ENCODE measurements at regions not wholly inside any gene's neighbourhood (a gene's known extent, or its start where the extent isn't known, plus 50 kb on each side); places are given as distances from the start of the nearest gene placed in this dataset.

GRCh38 chr10:52451817-52452216 lies 137.7 kb downstream of the DKK1 start:
- Histone ChIP-seq H3K4me3 (ENCODE audit: low read length) (peak overlapping the region; percentile 62), H3K4me2 (ENCODE audit: low read length) (peak overlapping the region; percentile 72), H3F3A (ENCODE audit: low read length, unreplicated experiment) (peaks cover 31% of the 10 kb centered on the region), H3K9ac (ENCODE audit: low read length) (peak overlapping the region; percentile 68), H2AFZ (ENCODE audit: low read length) (no peak overlapping the region), H3K4me1 (ENCODE audit: insufficient read depth, low read length) (peaks cover 86% of the 10 kb centered on the region), H3K9me3 (ENCODE audit: low read length) (no peaks in the 10 kb centered on the region), H3K79me2 (ENCODE audit: low read length) (peaks cover 82% of the 10 kb centered on the region), H4K20me1 (ENCODE audit: low read length) (no peaks in the 10 kb centered on the region), H3K9me2 (replicated peaks; ENCODE audit: low read length) (no peaks in the 10 kb centered on the region), H3K27ac (ENCODE audit: low read length) (peak overlapping the region; percentile 80), H3K27me3 (ENCODE audit: low read length) (no peaks in the 10 kb centered on the region), H3K36me3 (ENCODE audit: low read depth, low read length) (peaks cover 19% of the 10 kb centered on the region)
- no TSS peak for BruUV-seq (replicated peaks)
- TF ChIP-seq EZH2 (IDR thresholded peaks at IDR 0.05; ENCODE audit: low read length, unreplicated experiment), result no peak
- TF ChIP-seq, protein P1, sequence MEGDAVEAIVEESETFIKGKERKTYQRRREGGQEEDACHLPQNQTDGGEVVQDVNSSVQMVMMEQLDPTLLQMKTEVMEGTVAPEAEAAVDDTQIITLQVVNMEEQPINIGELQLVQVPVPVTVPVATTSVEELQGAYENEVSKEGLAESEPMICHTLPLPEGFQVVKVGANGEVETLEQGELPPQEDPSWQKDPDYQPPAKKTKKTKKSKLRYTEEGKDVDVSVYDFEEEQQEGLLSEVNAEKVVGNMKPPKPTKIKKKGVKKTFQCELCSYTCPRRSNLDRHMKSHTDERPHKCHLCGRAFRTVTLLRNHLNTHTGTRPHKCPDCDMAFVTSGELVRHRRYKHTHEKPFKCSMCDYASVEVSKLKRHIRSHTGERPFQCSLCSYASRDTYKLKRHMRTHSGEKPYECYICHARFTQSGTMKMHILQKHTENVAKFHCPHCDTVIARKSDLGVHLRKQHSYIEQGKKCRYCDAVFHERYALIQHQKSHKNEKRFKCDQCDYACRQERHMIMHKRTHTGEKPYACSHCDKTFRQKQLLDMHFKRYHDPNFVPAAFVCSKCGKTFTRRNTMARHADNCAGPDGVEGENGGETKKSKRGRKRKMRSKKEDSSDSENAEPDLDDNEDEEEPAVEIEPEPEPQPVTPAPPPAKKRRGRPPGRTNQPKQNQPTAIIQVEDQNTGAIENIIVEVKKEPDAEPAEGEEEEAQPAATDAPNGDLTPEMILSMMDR (conservative IDR thresholded peaks at IDR 0.05; ENCODE audit: low read depth, low read length), result no peak
- no peak for TF ChIP-seq EZH2phosphoT487 (IDR thresholded peaks at IDR 0.05; ENCODE audit: borderline replicate concordance, low read length)
- intact Hi-C loops (cut with micrococcal nuclease), result loop anchor here (1.0 to 5.0 kb wide), 6 partner anchors 9 to 250 kb away; partner anchors contain the start of gene DKK1
- peak; percentile 100 for DNase-seq
- peak; percentile 65 for ATAC-seq
- ChIA-PET CTCF (interaction anchor here (1.0 to 1.1 kb wide), 2 partner anchors 40 to 115 kb away, joined by 4 to 5 read pairs; no protein-coding TSS in a partner anchor), POLR2A (ENCODE audit: unreplicated experiment) (interaction anchor here (0.5 to 1.2 kb wide), 3 partner anchors 116 to 138 kb away, joined by 3 to 13 read pairs (median 4); partner anchors contain the start of gene DKK1)

- no TSS peak for BruUV-seq (replicated peaks)
- POLR2A ChIA-PET (ENCODE audit: unreplicated experiment), result interaction anchor here (0.6 to 1.2 kb wide), 6 partner anchors 28 to 139 kb away, joined by 3 to 10 read pairs (median 4); partner anchors contain the start of gene DKK1
These were observed 138.8 kb downstream of the DKK1 start for GRCh38 chr10:52452600-52453493.

More at GRCh38 chr10:52452600-52453493, 138.8 kb downstream of the DKK1 start:
- peak; percentile 6 for ATAC-seq
- CTCF ChIA-PET, result interaction anchor here (0.6 to 1.1 kb wide), 3 partner anchors 34 to 114 kb away, joined by 3 to 5 read pairs (median 4); no protein-coding TSS in a partner anchor
- peaks cover 31% of the 10 kb centered on the region for H3F3A ChIP-seq (ENCODE audit: low read length, unreplicated experiment)
- no peaks in the 10 kb centered on the region for H3K9me3 ChIP-seq (ENCODE audit: low read length)
- peak overlapping the region; percentile 72 for H3K4me2 ChIP-seq (ENCODE audit: low read length)
- H3K4me1 ChIP-seq (ENCODE audit: insufficient read depth, low read length), result peaks cover 80% of the 10 kb centered on the region
- TF ChIP-seq EZH2phosphoT487 (IDR thresholded peaks at IDR 0.05; ENCODE audit: borderline replicate concordance, low read length), result no peak
- TF ChIP-seq, protein P1 (conservative IDR thresholded peaks at IDR 0.05; ENCODE audit: low read depth, low read length), result no peak
- no peak for TF ChIP-seq EZH2 (IDR thresholded peaks at IDR 0.05; ENCODE audit: low read length, unreplicated experiment)
- peak overlapping the region; percentile 68 for H3K9ac ChIP-seq (ENCODE audit: low read length)
- H2AFZ ChIP-seq (ENCODE audit: low read length), result peak overlapping the region; percentile 26
- peak overlapping the region; percentile 62 for H3K4me3 ChIP-seq (ENCODE audit: low read length)
- no peaks in the 10 kb centered on the region for H3K9me2 ChIP-seq (replicated peaks; ENCODE audit: low read length)
- peaks cover 75% of the 10 kb centered on the region for H3K79me2 ChIP-seq (ENCODE audit: low read length)
- no peaks in the 10 kb centered on the region for H4K20me1 ChIP-seq (ENCODE audit: low read length)
- H3K27me3 ChIP-seq (ENCODE audit: low read length), result no peaks in the 10 kb centered on the region
- intact Hi-C loops (cut with micrococcal nuclease), result loop anchor here (1.0 to 5.0 kb wide), 5 partner anchors 19 to 249 kb away; partner anchors contain the start of gene DKK1
- H3K36me3 ChIP-seq (ENCODE audit: low read depth, low read length), result peaks cover 14% of the 10 kb centered on the region
- H3K27ac ChIP-seq (ENCODE audit: low read length), result peak overlapping the region; percentile 80
- peak; percentile 71 for DNase-seq
